Esophagus muscularis mucosa (tissue), 4 donors: ENCODE measurements at regions not wholly inside any gene's neighbourhood (a gene's known extent, or its start where the extent isn't known, plus 50 kb on each side); places are given as distances from the start of the nearest gene placed in this dataset.

ENCODE experiments used
- EP300 ChIP-seq: sonication (generic); formaldehyde crosslinking; IDR thresholded peaks from one replicate; pipeline ENCODE4 v1.6.1; 2017; ENCODE audit warnings: antibody characterized with exemption
- POLR2A ChIP-seq: fragments of 450-650 bp; IDR thresholded peaks from one replicate; pipeline ENCODE4 v1.6.1; 2017; ENCODE audit warnings: antibody characterized with exemption, moderate library complexity, mild to moderate bottlenecking, low read depth
- TF ChIP-seq, protein P1 (sequence below), 3 experiments: fragments of 200-600 bp in 2 of 3; fragments of 450-650 bp in 1 of 3; sonication (generic) in 2 of 3; IDR thresholded peaks; one replicate each; pipeline ENCODE4 v1.5.1; 2017 to 2019; ENCODE audit warnings: antibody characterized with exemption in 3 of 3, mild to moderate bottlenecking in 2 of 3, moderate library complexity in 1 of 3

DNA sequence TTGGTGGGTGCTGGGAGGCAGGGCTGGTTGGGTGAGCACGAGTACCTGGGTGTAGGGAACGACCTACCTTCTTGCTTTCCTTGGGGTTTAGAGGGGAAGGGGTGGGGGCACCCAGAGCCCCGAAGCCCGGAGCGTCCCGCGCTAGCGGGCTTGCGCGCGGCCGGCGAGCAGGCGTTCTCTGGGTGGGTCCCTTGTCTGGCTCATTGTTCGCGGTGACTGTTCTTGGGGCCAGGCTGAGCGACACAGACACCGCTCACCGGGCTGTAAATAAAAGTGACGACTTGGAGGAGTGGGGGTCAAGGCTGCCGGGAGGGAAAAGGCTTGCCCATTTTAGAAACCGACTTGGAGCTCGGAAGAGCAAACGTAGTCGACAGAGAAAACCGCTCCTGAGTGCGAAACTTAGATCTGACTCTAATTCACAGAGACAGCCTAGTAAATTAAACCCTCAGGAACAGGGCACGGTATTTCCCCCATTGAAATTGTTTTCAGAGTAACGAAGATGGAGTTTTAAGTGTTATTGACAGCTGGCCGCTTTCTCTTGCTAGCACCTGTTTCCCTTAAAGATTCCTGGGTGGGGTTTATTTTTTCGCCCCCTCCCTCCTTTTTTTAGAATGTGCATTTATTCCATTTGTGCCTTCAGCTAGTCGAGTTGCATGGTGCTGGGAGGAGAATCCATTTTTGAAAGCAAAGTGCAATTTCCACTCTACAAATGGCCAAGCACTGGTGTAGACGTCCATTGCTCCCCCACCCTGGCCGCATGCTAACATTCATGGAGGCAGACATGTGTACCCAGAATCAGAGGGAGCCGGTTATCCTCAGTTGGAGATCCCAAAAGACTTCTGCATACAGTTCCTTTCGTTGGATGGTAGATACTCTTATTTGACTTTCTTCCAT lies 532.1 kb upstream of the SEMA6D start:
- no peak for TF ChIP-seq EP300
- TF ChIP-seq POLR2A, result no peak
- TF ChIP-seq, protein P1, sequence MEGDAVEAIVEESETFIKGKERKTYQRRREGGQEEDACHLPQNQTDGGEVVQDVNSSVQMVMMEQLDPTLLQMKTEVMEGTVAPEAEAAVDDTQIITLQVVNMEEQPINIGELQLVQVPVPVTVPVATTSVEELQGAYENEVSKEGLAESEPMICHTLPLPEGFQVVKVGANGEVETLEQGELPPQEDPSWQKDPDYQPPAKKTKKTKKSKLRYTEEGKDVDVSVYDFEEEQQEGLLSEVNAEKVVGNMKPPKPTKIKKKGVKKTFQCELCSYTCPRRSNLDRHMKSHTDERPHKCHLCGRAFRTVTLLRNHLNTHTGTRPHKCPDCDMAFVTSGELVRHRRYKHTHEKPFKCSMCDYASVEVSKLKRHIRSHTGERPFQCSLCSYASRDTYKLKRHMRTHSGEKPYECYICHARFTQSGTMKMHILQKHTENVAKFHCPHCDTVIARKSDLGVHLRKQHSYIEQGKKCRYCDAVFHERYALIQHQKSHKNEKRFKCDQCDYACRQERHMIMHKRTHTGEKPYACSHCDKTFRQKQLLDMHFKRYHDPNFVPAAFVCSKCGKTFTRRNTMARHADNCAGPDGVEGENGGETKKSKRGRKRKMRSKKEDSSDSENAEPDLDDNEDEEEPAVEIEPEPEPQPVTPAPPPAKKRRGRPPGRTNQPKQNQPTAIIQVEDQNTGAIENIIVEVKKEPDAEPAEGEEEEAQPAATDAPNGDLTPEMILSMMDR (IDR thresholded peaks at IDR 0.05), result no peak
